Upper lobe of left lung (tissue), 6 donors: ENCODE measurements at regions not wholly inside any gene's neighbourhood (a gene's known extent, or its start where the extent isn't known, plus 50 kb on each side); places are given as distances from the start of the nearest gene placed in this dataset.
A peak's percentile ranks its signal among the peaks of the same experiment; 100 is the strongest.

ENCODE experiments used
- ATAC-seq, 2 donors: fragments of 200-7000 bp; cut with Tn5 transposase; one replicate each; pipeline ENCODE4 v1.9.1; 2022; ENCODE audit warnings: mild to moderate bottlenecking in 2 of 2, moderate library complexity in 2 of 2; ENCODE audit not compliant: low FRiP score in 2 of 2
- DNase-seq, 2 donors: peaks; one replicate each; pipeline ENCODE4 v3.0.0-alpha.2; 2019 to 2020
- H3K27ac ChIP-seq, 4 donors: fragments of 200-600 bp; sonication (generic); one replicate each; pipeline ENCODE4 v1.5.1; 2016 to 2019
- H3K27me3 ChIP-seq, 4 donors: fragments of 200-600 bp; sonication (generic); one replicate each; pipeline ENCODE4 v1.5.1; 2017 to 2019
- H3K36me3 ChIP-seq, 4 donors: fragments of 200-600 bp; sonication (generic); one replicate each; pipeline ENCODE4 v1.5.1; 2016 to 2019
- H3K4me1 ChIP-seq, 4 donors: fragments of 200-600 bp; sonication (generic); one replicate each; pipeline ENCODE4 v1.5.1; 2018 to 2019
- H3K4me3 ChIP-seq, 4 donors: fragments of 200-600 bp; sonication (generic); one replicate each; pipeline ENCODE4 v1.5.1; 2017 to 2019; ENCODE audit warnings: mild to moderate bottlenecking in 2 of 4, moderate library complexity in 1 of 4
- H3K9me3 ChIP-seq, 4 donors: fragments of 200-600 bp; sonication (generic); one replicate each; pipeline ENCODE4 v1.5.1; 2018 to 2019
- CTCF ChIP-seq, 6 experiments: fragments of 450-650 bp in 4 of 6; fragments of 200-600 bp in 2 of 6; sonication (generic) in 2 of 6; IDR thresholded peaks; one replicate each; pipeline ENCODE4 v1.5.1; 2016 to 2019; ENCODE audit warnings: antibody characterized with exemption in 6 of 6
- EP300 ChIP-seq, 4 donors: sonication (generic); formaldehyde crosslinking; IDR thresholded peaks; one replicate each; pipeline ENCODE4 v1.5.1; 2017; ENCODE audit warnings: antibody characterized with exemption in 4 of 4, control low read depth in 2 of 4
- POLR2A ChIP-seq, 4 donors: fragments of 450-650 bp; IDR thresholded peaks; one replicate each; pipeline ENCODE4 v1.5.1; 2016 to 2017; ENCODE audit warnings: antibody characterized with exemption in 4 of 4, mild to moderate bottlenecking in 2 of 4
- POLR2AphosphoS5 ChIP-seq, 2 donors: sonication (generic); formaldehyde crosslinking; IDR thresholded peaks; one replicate each; pipeline ENCODE4 v1.5.1; 2017; ENCODE audit warnings: antibody characterized with exemption in 2 of 2
- WGBS, 2 donors: methylation state at CpG; one replicate each; pipeline ENCODE4 v1.1.5; 2017 to 2018; 5-methylcytosine and 5-hydroxymethylcytosine counted together
- donor health status: DM: no; HTN: no; CAD: no; lungs with moderate emphysema.
- donor health status: DM: no; HTN: yes; CAD: no; lungs with severe emphysema.

- no peaks in the 10 kb centered on the region for H3K27me3 ChIP-seq
- H3K4me1 ChIP-seq: no peaks in the 10 kb centered on the region
- TF ChIP-seq CTCF (IDR thresholded peaks at IDR 0.05) (no peak), EP300 (IDR thresholded peaks at IDR 0.05) (no peak), POLR2A (IDR thresholded peaks at IDR 0.05) (no peak), POLR2AphosphoS5 (IDR thresholded peaks at IDR 0.05) (no peak)
- WGBS, 2 donors: 63 to 72% methylated on average over 2 of the region's 2 CpGs
- H3K4me3 ChIP-seq: no peak overlapping the region
- no peaks in the 10 kb centered on the region for H3K36me3 ChIP-seq
- no peaks in the 10 kb centered on the region for H3K9me3 ChIP-seq
- ATAC-seq (no peak), DNase-seq (no peak)
- no peak overlapping the region for H3K27ac ChIP-seq
Measured at GRCh38 chr5:31137676-31138075, 55.8 kb upstream of the CDH6 start.

DNA sequence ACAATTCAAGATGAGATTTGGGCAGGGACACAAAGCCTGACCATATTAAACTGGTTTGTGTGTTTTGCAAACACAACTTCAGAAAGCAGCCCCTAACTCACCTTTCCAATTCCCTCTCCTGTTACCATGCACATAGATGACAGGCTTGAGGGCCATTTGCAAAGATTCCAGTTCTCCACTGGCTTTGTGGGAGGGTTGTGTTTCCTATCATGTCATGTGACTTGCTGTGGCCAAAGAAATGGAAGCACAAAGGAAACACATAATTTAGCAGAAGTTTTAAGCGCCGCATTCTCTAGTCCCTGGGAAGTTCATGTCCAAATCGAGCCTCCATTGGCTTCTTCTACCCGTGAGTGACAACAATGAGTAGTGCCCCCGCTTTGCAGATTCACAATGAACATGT is 57.9 kb upstream of the CDH6 start:
- ATAC-seq: no peak
- DNase-seq: no peak
- H3K4me1 ChIP-seq: no peaks in the 10 kb centered on the region
- no peak overlapping the region for H3K27ac ChIP-seq
- no peak for TF ChIP-seq EP300 (IDR thresholded peaks at IDR 0.05)
- no peak for TF ChIP-seq CTCF (IDR thresholded peaks at IDR 0.05)
- TF ChIP-seq POLR2AphosphoS5 (IDR thresholded peaks at IDR 0.05): no peak
- TF ChIP-seq POLR2A (IDR thresholded peaks at IDR 0.05): no peak
- H3K4me3 ChIP-seq: no peak overlapping the region
- H3K36me3 ChIP-seq: no peaks in the 10 kb centered on the region
- H3K27me3 ChIP-seq: no peaks in the 10 kb centered on the region
- WGBS, 2 donors: 89 to 97% methylated on average over 5 of the region's 5 CpGs
- H3K9me3 ChIP-seq: no peaks in the 10 kb centered on the region

GRCh38 chr5:31133488-31133887 is 60.0 kb upstream of the CDH6 start:
- ATAC-seq (no peak), DNase-seq (no peak)
- Histone ChIP-seq H3K9me3 (no peaks in the 10 kb centered on the region), H3K27ac (no peak overlapping the region), H3K36me3 (no peaks in the 10 kb centered on the region), H3K4me3 (no peak overlapping the region), H3K27me3 (no peaks in the 10 kb centered on the region), H3K4me1 (no peaks in the 10 kb centered on the region)
- TF ChIP-seq POLR2AphosphoS5 (IDR thresholded peaks at IDR 0.05) (no peak), EP300 (IDR thresholded peaks at IDR 0.05) (no peak), POLR2A (IDR thresholded peaks at IDR 0.05) (no peak), CTCF (IDR thresholded peaks at IDR 0.05) (no peak)
- 37 to 42% methylated on average over 4 of the region's 4 CpGs for WGBS, 2 donors

GRCh38 chr5:31131381-31131891 is 62.0 kb upstream of the CDH6 start:
- ATAC-seq: peak in 1 of 2 donors; percentile 34
- WGBS, 2 donors: 81 to 85% methylated on average over 10 of the region's 10 CpGs

GRCh38 chr5:31130676-31131075 is 62.8 kb upstream of the CDH6 start:
- WGBS, 2 donors: 80 to 81% methylated on average over 2 of the region's 2 CpGs
- no peak for DNase-seq
- Histone ChIP-seq H3K4me3 (no peak overlapping the region), H3K27ac (no peak overlapping the region), H3K36me3 (no peaks in the 10 kb centered on the region), H3K4me1 (no peaks in the 10 kb centered on the region), H3K27me3 (no peaks in the 10 kb centered on the region), H3K9me3 (no peaks in the 10 kb centered on the region)
- no peak for ATAC-seq
- no peak for TF ChIP-seq EP300 (IDR thresholded peaks at IDR 0.05)
- no peak for TF ChIP-seq CTCF (IDR thresholded peaks at IDR 0.05)
- no peak for TF ChIP-seq POLR2A (IDR thresholded peaks at IDR 0.05)
- no peak for TF ChIP-seq POLR2AphosphoS5 (IDR thresholded peaks at IDR 0.05)

More at GRCh38 chr5:31131381-31131891, 62.0 kb upstream of the CDH6 start:
- no peak overlapping the region for H3K4me3 ChIP-seq
- no peaks in the 10 kb centered on the region for H3K27me3 ChIP-seq
- no peaks in the 10 kb centered on the region for H3K9me3 ChIP-seq
- no peak for TF ChIP-seq POLR2AphosphoS5 (IDR thresholded peaks at IDR 0.05)
- TF ChIP-seq POLR2A (IDR thresholded peaks at IDR 0.05): no peak
- no peaks in the 10 kb centered on the region for H3K4me1 ChIP-seq
- no peaks in the 10 kb centered on the region for H3K36me3 ChIP-seq
- no peak for DNase-seq
- no peak overlapping the region for H3K27ac ChIP-seq
